ENCODE measurements at regions not wholly inside any gene's neighbourhood (a gene's known extent, or its start where the extent isn't known, plus 50 kb on each side); places are given as distances from the start of the nearest gene placed in this dataset.

GRCh38 chr3:152785051-152785450 is 49.9 kb upstream of the P2RY1 start:
- intact Hi-C loops (cut with micrococcal nuclease) = no loop called here
- ChIA-PET CTCF (no interaction called here), POLR2A (no interaction called here)
- no peak for ATAC-seq
- no peak overlapping the region for H3K27ac Mint-ChIP-seq
- no peak overlapping the region for H3K4me3 Mint-ChIP-seq
- no peak for TF ChIP-seq CTCF (IDR thresholded peaks at IDR 0.05)
- no peaks in the 10 kb centered on the region for H3K9me3 Mint-ChIP-seq
- H3K36me3 Mint-ChIP-seq (ENCODE audit: low read depth) = no peaks in the 10 kb centered on the region
- no peaks in the 10 kb centered on the region for H3K4me1 Mint-ChIP-seq (ENCODE audit: low read depth)
- H3K27me3 Mint-ChIP-seq = no peaks in the 10 kb centered on the region
- DNase-seq = no peak
